HCEC 1CT (cell line): ENCODE measurements at regions not wholly inside any gene's neighbourhood (a gene's known extent, or its start where the extent isn't known, plus 50 kb on each side); places are given as distances from the start of the nearest gene placed in this dataset.
A peak's percentile ranks its signal among the peaks of the same experiment; 100 is the strongest.
"Not testable (repeated sequence)": the region's sequence is repeated elsewhere in the genome, so short reads cannot be mapped to it uniquely, and the experiment has no call there.

ENCODE experiments used
- DNase-seq: peaks from one replicate; pipeline ENCODE4 v3.0.0-alpha.2; 2017

- DNase-seq: no peak
These were observed 74.9 kb upstream of the ABLIM1 start for GRCh38 chr10:114732931-114733330.

DNA sequence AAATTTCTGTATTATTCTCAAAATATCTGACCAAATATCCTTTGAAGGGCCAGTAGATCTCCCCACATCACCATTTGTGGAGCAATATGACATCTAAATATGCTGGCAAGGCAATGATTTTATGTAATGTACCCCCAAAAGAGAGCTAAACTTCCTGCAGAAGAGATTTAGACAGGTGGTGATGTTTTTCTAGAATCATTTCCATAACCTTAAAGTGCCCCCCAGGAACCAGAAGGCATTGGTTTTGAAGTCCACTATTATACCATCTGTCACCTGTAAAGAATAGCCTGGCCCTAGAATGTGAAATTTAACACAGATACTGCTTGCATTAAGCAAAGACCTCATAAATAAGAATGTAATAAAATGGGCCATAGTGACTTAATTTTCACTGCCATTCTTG lies 77.9 kb upstream of the ABLIM1 start:
- no peak for DNase-seq

DNA sequence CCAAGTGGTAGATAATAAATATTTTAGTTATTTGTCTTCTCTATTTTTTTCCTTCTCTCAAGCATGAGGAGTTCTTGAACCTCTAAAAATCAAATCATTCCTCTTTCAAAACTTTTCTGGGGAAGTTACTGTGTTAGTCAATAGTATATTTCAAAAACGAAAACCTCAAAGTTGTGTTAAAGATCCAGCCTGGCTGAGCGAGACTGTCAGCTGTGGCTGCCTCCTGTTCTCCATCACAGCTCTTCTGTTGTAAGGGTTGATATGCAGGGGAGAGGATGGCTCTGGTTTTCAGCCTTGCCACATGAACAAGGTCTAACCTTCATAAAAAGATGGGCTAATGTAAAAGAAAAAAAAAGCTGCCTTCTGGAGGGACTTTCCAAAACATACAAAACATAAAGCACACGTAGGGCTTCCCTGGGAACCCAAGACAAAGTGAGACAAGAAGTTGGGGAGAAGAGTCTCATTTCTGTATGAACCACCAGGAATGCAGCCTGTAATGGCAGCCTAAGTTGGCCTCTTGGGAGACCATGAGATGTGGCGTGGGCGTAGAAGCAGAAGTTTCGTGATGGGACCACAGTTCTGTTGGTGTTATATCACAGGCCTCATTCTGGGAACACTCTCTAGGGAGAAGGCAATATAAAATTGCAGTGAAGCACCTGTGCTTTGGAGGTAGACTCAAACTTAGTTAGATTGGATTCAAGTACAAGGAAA lies 77.9 kb upstream of the FHIP2A start:
- no peak for DNase-seq

GRCh38 chr10:114746531-114746930 lies 75.0 kb upstream of the FHIP2A start:
- no peak for DNase-seq

GRCh38 chr10:114748241-114748640 lies 73.3 kb upstream of the FHIP2A start:
- no peak for DNase-seq

GRCh38 chr10:114749014-114749413 lies 72.6 kb upstream of the FHIP2A start:
- no peak for DNase-seq

- DNase-seq: no peak
These were observed 72.1 kb upstream of the FHIP2A start for GRCh38 chr10:114749510-114749909.

GRCh38 chr10:114751856-114752255 lies 69.7 kb upstream of the FHIP2A start:
- no peak for DNase-seq

DNA sequence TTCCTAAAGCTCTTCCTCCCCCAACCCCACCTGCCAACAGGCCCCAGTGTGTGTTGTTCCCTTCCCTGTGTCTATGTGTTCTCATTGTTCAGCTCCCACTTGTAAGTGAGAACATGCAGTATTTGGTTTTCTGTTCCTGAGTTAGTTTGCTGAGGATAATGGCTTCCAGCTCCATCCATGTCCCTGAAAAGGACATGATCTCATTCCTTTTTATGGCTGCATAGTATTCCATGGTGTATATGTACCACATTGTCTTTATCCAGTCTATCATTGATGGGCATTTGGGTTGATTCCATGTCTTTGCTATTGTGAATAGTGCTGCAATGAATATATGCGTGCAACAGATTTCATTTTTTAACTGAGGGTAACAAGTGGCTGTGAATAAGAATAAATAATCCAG lies 69.0 kb upstream of the FHIP2A start:
- DNase-seq: not testable (repeated sequence)

GRCh38 chr10:114753126-114753525 lies 68.5 kb upstream of the FHIP2A start:
- peak; percentile 25 for DNase-seq

DNA sequence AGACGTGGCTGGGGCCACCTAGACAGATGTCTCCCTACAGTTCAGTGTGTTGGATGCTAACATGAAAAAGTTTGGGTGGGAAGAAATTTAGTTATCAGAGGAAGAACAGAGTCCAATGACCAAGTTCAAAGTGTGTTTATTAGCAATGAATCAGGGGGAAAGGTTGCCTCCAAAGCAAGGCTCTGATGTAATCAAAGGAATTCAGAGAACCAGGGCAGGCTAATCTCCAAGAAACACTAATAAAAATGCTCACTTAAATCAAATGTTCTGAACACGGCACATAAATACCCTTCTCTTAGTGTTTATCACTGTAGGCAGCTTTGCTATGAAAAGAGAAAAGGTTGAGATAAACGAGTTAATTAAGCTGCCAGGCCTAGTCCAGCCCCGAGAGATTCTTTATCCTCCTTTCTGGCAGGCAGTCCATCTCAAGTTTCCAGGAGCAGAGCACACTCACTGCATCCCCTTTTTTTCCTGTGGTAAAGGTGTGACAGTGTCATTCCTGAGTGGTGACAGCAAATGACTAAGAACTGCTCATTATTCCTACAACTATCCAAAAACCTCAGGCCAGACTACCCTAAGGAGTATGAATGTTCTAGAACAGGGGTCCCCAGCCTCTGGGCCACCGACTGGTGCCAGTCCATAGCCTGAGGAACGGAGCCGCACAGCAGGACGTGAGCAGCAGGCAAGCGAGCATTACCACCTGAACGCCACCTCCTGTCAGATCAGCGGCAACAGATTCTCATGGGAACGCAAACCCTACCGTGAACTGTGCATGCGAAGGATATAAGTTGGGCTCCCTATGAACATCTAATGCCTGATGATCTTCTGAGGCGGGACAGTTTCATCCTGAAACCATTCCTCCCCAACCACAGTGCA lies 66.9 kb upstream of the FHIP2A start:
- peak; percentile 13 for DNase-seq

GRCh38 chr10:114755537-114755936 lies 66.0 kb upstream of the FHIP2A start:
- DNase-seq: no peak

DNA sequence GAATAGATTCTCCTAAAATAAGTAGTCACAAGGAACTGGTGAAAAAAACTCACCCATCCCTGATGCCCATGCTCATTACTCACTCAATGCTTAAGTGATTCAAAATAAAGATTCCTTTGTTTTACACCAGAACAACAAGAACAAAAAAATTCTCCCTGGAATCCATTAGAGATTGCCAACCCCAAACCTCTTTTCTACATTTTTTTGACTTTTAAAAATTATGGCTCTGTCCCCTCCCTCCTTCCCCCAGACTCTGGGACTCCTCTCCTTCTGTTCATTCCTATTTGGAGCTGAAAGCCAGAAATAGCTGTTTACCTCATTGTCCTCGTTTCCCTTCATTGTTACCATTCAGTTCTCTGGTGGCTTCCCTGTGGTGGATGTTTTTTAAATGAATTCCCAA lies 63.2 kb upstream of the FHIP2A start:
- no peak for DNase-seq

- DNase-seq: no peak
These were observed 60.1 kb upstream of the FHIP2A start for GRCh38 chr10:114761205-114762193.

DNA sequence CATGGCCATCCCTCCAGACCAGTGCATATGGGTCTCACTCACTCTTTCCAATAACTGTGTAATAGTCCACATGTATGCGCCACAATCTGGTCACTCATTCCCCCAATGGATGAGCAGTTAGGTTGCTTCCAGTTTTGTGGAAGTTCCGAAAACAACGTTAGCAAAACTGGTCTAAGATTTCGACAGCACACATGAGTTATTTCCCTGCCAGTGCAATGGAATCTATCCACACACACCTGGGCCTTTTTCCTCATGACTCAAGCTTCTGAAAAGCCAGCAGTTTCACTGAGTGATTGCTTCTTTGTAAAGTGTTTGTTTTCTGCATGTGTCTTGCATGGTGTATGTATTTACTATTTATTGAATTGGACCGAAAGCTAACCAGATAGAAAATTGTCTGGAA lies 58.8 kb upstream of the FHIP2A start:
- no peak for DNase-seq

- no peak for DNase-seq
These were observed 56.9 kb upstream of the FHIP2A start for GRCh38 chr10:114764656-114765055.

DNA sequence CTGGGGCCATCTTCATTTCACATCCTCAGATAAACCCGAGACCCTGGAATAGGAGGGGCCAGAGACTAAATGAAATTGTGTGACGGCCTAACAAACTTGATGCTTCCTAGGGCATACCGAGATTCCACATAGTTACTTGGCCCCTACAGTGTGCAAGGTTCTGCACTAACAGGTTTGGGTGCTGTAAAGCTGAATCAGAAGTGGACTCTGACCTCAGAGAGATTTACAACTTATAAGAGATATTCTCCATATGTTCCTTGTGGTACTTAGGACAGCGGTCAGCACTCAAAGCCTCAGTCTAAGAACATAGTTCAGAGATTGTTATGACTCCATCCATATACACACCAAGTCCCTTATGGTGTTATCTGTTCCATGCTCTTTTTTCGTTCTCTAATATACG lies 55.1 kb upstream of the FHIP2A start:
- no peak for DNase-seq

GRCh38 chr10:114767101-114767985 lies 54.2 kb upstream of the FHIP2A start:
- peak; percentile 23 for DNase-seq

GRCh38 chr10:114767986-114768821 lies 53.4 kb upstream of the FHIP2A start:
- DNase-seq: no peak

GRCh38 chr10:114770009-114770408 lies 51.6 kb upstream of the FHIP2A start:
- DNase-seq: no peak

- no peak for DNase-seq
These were observed 50.4 kb upstream of the FHIP2A start for GRCh38 chr10:114771157-114771556.
